GM21825 (cell line): ENCODE measurements at regions not wholly inside any gene's neighbourhood (a gene's known extent, or its start where the extent isn't known, plus 50 kb on each side); places are given as distances from the start of the nearest gene placed in this dataset.

Source experiments
- ATAC-seq: cut with Tn5 transposase; IDR thresholded peaks from one replicate; pipeline ENCODE4 v1.9.1; 2021; ENCODE audit warnings: mild to moderate bottlenecking, moderate library complexity; ENCODE audit not compliant: unreplicated experiment

DNA sequence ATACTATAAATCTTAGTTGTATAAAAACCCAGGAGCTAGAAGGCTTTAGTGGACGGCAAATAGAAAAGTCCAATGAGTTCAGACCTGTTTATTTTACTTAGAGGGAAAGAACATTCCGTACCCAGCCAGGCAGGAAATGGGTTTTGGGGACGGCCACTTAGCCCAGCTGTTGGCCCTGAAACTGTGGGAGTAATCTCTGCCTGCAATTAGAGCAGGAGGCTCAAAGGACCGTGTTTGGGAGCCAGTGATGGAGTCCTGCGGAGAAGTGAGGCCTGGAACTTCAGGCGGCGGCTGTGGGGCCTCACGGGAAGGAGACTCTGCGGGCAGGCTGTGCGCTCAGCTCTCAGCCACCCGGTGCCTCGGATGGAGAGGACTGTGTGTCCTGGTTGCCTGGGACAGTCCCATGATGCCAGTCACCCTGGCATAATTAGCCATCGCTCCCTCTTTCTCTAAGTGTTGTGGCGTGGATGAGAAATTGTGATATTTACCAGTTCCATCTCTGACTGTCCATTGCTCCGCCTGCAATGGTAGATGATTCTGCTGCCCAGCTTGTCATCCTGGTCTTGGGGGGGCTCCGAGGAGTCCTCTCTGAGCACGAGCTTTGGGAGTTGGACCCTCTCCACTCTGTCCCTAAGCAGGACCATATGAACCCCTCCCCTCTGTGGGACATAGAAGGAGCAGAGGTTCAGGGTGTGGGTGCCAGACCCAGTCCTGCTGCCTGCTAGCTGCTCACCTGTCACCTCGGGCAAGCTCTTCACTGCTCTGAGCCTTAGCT is 530.3 kb downstream of the TBC1D22A start:
- no peak for ATAC-seq

DNA sequence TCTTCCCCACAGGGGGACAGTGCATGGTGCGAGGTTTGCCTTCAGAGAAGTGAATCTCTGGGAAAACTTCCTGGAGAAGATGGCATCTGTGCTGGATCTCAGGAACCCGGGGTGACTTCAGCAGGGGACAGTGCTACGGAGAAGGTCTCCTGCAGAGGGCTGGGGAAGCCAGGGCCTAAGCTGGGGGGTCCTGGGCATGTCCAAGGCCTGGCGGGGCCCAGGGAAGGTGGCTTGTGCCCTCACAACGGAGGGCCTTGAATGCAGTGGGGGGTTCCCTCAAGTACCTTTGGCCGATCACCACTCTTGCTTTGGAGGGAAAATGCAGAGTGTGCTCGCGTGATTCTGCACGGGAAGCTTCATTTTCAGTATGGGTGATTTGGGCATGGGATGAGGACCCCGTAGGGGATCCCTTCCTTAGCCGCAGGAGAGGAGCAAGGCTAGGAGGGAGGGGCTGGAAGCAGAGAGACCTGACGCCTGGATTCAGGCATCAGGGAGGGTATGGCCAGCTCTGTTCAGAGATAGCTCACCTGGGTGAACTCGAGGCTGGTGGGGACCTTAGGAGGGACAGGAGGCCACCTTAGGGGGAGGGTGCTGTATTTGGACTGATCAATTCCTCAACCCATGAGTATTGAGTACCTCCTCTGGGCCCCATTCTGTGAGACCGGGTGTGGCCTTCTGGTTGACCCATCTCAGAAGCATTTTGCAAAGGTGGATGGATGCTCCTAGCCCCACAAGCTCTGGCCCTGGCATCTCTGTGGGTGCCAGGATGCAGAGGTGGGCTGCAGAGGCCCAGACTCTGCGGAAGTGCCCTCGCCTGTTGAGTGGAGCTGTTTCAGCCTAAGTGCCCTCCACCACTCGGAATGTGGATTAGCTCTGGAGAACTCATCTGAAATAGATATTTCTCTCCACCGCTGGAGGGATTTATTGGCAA is 529.4 kb downstream of the TBC1D22A start:
- ATAC-seq, result no peak

DNA sequence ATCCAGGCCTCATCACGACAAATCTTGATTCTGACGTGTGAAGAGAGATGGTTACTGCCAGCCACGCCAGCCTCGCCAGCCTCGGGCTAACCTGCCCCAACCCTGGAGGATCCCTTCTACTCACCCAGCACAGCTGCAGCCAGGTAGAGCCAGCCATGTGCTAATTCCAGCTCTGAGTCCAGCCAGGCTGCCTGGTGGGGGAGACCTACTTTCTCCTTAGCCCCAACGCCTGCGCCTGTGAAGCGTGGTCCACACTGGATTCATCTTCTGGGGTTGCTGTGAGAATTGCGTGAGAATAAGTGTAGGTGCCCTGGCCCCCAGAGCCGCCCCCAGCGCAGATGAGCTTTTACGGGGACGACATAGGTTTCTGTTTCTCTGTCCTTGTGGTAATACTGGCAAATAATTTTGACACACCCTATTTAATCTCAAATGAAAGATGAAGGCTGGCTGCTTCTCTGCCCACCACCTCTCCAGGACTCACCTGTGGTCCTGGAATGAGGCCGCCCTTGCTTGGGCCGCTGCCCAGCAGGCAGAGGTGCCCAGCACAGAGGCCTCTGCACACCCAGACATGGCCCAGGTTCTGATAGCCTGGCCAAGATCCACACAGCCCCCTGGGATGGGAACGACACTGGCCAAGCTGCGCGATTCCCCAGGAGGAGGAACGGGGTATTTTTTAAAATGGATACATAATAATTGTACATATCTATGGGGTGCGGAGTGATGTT is 528.4 kb downstream of the TBC1D22A start:
- no peak for ATAC-seq

DNA sequence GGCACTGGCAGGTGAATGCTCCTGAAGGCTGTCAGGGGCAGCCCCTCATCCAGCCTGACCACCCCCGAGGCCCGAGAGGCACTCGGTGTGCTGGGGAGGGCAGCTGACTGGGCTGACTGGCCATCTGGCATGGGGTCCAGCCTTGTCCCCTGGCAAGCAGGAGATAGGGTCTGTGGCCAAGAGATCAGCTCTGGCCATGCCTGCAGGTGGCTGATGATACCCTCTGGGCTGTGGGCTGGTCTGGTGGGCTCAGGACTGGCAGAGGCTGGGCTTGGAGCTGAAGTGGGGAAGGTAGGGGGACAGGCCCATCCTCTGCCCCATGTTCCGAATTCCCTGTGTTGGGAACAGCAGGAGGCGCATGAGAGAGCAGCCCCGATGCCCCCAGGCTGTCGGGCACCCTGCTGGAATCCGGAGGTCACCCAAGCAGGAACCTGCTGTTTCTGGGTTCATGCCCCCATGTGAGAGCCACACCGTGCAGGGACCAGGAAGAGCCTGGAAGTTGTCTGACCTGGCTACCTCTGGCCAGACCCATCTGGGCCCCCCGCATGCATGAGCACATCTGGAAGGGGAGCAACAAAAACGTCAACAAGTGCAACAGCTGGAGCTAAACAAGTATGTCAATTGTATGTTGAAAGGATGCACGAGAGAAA is 527.0 kb downstream of the TBC1D22A start:
- ATAC-seq, result no peak

DNA sequence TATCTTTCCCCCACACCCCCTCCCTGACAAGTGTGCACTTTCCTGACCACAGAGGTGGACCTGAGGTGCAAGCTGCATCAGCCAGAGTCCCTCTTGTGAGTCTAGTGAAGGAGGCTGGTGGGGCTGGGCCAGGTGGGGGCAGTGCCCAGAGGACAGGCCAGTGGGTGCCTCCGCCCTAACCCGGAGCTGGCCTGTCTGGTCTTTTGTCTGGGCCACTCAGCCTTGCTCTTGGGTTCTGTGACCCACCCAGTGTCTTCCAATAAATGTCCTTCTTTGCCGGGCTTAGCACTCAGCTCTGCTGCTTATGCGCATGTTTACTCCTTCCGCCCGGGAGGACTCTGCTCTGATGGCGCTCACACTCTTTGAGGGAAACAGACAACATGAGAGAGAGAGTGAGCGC is 526.2 kb downstream of the TBC1D22A start:
- ATAC-seq, result no peak

DNA sequence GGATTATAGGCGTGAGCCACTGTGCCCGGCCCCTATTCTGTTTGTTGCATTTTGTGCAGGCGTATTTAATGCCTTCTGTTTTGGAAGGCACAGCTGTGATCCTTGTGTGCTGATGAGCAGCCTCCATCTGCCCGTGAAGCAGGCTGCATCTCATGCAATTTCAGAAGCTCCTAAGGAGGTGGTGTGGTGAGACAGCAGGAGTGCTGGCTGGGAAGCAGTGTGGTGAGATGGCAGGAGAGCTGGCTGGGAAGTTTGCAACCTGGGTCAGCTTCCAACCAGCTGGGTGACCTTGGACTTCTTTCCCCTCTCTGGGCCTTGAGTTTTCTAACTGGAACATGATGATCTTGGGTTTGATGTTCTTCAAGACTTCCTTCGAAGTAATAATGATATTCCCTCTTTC is 525.1 kb downstream of the TBC1D22A start:
- ATAC-seq, result no peak

DNA sequence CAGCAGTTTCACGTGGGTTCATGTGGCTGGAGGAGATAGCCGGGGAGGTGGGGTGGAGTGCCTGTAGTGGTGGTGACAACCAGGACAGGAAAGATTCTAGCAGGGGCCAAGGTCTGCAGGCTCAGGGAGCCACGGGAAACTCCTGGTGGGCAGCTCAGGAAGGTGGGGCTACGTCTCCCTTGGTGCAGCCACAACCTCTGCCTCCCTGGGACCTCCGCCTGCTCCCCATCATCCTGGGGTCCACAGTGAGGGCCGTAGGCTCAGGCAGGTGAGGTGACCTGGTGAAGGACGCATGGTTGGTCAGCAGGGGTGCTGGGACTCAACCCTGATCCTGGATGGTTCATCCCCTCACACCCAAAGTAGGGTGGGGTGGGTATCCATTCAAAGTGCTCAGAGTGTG is 524.1 kb downstream of the TBC1D22A start:
- ATAC-seq, result no peak

DNA sequence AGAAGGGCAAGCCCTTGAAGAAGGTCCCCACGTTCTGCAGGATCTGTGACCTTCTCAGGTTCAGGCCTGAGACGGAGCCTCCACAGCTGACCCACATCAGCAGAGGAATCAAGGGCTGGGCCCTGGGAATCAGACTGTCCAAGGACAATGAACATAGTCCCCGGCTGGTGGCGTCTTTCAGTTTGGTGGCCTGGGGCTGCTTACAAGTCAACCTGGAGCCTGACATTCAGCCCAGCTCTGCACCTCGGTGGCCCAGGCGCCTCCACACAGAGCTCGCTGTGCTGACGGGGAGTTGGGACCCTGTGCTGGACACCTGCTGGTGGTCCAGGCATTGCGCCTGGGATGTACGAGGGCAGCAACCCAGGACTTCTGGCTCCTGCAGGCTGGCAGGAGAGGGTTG is 523.5 kb downstream of the TBC1D22A start:
- ATAC-seq, result no peak

DNA sequence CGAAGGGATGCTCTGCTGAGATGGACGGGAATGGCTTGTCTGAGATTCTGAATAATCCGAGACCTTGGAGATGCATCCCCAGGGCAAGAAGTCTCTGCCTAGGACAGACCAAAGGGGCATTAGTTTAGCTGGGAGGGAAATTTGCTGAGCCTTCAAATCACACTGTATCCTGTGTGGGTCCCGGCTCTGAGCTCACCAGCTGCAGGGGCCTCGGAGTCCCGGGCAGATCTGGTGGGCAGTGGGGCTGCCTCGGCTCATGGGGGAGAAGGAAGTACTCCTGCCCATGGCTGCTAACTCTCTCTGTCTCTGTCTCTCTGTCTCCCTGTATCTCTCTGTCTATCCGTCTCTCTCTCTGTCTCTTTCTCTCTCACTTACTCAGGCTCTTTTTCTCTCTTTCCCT is 522.4 kb downstream of the TBC1D22A start:
- no peak for ATAC-seq

DNA sequence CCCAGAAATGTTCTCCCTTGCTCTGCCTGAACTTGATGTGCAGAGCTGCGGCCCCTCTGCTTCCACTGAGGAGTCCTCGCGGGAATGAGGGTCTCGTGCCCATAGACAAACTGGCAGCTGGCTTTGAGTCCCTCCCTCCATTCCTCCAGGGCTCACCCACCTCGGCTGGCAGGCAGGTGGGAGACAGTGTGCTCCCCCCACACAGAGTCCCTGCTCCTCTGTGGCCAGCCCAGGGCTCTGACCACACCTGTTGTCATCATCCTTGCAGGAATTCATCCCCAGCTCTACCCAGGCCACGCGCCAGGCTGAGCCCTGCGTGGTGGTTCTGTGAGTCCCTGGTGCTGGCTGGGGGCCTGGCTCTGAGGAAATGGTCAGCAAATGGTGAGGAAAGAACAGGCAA is 521.9 kb downstream of the TBC1D22A start:
- no peak for ATAC-seq

DNA sequence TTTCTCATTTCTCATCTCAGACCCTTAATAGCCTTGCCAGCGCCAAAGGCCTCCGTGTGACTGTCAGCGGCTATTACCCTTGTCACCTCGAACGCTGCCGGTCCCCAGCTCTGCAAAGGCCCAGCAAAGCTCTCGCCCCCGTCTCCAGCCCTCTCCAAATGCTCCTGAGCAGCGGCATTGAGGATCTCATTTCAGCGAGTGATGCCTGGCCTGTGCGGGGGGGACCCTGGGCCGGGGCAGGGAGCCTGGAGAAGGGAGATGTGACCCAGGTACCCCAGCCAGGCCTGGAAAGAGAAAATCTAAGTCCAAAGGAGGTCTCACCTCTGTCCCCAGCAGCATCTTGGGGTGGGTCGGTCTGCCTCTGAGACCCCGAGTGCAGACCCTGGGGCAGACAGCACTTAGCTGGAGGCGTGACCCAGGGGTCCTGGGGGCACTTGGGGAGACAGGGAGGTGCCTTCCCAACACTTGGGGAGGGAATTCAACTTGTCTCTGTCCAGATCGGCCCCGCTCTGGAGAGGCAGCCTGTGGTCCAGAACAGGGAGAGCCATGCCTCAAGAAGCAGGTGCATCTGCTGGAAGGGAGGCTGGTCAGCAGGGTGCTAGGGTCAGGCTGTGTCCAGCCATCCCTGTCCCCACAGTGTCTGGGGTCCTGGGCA is 521.3 kb downstream of the TBC1D22A start:
- ATAC-seq, result no peak

DNA sequence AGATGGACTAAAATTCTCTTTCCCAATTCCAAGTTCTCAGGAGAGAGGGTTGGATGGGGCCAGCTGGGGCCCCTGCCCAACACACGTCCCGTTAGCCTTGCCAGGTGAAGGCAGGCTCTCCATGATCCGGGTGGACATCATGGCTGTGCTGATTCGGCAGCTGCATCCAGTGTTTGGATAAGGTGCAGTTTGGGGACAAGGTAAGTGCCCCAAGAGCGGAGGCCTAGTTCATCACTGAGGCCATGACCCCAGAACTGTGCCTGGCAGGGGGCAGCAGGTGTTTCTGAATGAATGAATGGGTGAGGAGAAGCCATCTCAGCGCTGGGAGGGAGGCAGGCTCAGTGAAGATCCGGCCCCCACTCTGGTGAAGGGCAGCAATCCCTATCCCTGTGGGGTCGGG is 520.4 kb downstream of the TBC1D22A start:
- ATAC-seq, result no peak

DNA sequence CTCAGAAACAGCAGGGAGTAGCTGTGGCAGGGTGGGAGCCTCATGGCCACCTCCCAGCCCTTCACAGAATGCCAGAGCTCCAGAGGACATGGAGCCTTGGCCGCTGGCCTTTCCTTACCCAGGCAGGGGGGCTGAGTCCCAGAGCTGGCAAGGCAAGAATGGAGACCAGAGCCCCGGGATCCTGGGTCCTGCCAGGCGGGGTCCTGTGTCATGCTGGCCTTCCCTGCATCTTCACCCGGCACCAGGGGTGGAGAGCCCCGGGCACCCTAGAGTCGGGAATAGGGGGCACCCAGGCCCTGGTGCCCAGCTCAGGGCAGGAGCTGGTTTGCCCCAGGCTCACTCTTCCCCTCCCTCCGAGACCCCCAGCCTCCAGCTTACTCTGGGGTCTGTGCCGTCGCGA is 519.9 kb downstream of the TBC1D22A start:
- ATAC-seq, result no peak

DNA sequence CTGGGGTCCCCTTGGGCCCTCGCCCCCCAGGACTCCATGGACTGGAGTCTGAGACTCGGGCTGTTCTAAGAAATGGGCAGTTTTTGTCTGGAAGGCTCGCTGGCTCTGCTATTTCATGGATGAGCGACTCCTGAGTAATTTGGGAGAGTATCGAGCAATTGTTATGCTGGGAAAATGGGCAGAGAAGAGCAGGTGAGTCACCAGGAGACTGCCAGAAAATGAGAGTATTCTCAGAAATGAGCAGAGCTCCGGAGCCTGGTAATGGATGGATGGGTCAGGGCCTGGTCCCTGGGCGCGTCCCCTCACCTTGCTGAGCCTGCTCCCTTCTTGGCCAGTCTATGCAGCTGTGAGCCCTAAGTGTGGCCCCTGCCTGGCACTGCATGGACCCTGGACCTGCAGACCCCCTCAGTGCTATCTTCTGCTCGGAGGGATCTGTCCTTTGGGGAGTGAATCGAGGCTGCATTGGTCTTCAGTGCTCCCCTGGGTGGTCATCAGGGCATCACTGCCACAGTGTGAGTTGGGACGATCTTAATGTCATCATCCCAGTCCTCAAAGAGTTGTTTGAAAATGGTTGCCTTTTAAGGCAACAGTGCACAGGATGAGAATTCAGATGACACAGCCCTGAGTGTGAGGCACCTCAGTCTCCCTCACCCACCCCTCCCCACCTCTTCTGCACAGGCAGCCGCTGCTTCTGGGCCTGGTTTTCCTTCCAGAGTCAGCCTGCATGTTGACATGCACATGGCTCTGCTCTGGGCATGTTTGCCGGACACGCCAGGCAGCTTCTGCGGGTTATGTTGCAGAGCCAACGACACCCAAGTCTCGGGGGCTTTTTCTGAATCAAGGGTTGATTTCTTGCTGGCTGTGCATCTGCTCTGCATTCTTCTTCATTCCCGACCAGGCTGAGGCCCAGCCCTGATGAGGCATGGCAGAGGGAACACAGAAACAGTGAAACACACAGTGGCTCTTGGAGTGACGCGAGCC is 519.0 kb downstream of the TBC1D22A start:
- ATAC-seq, result no peak

DNA sequence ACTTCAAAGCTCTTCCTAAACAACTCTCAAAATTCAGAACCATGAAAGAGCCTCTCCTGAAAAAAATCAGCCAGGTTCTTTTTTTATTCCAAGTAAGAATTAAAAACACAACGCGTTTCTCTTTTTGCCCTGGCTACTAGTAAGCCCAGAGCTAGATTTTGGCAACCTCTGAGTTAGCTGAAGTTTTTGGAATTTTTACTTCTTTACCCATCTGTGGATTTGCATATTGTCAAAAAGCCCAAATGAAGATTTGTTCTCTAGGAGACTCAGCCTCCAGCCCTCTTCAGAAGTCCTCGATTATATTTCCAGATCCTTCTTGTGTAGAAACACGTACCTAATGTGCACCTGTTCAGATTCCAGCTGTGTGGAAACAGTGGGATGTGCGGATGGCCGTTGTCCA is 517.9 kb downstream of the TBC1D22A start:
- no peak for ATAC-seq

DNA sequence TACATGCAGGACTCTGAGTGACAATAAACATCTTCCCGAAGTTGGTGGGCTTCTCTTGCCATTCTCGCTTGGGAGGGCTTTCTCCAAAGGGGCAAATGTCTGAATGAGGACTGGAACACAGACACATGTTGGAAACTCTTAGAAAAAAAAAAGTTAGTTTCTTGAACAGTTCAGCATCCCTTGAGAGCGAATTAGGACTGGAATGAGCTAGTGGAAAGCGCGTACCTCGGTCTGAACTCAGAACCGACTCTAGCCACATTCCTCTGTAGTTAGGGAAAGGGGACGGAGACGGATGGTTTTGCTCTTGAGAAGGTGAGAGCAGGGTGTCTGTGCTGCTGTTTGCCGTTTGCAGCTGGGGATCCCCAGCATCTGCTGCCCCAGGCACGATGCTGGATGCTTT is 517.3 kb downstream of the TBC1D22A start:
- ATAC-seq, result no peak

DNA sequence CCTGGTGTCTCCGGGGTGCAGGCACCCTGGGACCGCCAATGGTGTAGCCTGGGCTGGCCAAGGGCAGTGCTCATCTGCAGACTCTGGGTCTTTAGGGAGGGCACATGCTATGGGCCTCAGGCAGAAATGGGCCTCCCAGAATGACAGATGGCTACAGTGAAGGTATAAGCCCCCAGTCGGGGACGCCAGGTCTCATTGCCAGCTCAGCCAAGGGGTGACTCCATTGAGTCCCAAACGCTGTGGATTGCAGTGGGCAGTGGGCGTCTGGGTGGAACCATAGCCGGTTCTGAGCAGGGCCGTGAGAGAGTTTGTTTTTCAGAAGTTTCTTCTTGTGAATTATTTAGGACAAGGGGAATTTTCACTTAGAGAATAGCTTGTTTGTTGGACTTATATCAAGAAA is 516.9 kb downstream of the TBC1D22A start:
- no peak for ATAC-seq

DNA sequence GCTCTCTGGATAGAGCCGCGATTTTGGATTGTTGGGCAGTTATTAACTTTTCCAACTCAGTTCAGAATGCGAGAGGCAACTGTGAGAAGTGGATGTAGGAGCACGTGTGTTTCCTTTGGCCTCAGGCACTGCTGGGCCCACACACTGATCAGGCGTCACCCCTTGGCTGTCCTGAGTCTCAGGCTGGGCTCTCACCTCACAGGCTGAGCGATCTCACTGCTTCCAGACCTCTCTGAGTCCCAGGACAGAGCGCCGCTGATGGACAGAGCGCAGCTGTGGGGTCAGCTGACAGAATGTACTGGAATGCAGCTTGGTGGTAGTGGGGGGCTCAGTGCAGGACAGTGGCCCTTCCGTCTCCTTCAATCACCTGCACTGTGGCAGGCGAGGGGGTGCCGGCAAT is 516.2 kb downstream of the TBC1D22A start:
- ATAC-seq, result no peak

DNA sequence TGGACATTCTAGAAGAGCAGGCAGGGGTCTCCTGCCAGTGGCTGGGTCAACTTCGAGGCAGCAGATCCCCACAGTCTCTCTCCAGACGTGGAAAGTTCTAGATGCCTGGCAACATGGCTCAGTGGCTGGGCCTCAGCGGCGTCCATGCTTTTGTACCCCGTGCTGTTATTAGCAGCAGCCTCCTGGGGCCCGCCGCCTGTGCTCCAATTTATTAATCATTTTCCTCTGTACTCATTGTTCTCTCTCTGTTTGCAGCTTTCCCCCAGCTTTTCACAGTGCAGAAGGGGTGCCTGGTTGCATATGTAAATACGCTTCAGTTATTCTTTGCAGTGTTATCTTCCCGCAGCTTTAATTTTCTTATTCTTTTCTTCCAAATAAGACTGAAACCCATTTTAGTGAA is 515.1 kb downstream of the TBC1D22A start:
- ATAC-seq, result no peak
